Activated T-helper 1 cell treated with anti-CD3 and anti-CD28 coated beads, Interleukin-2, amount 50 U/mL, for 16 hours (primary cell): ENCODE measurements at regions not wholly inside any gene's neighbourhood (a gene's known extent, or its start where the extent isn't known, plus 50 kb on each side); places are given as distances from the start of the nearest gene placed in this dataset.
"Not testable (repeated sequence)": the region's sequence is repeated elsewhere in the genome, so short reads cannot be mapped to it uniquely, and the experiment has no call there.

Experiments
- DNase-seq, 2 donors: peaks; one replicate each; pipeline ENCODE4 v3.0.0-alpha.2; 2020; ENCODE audit warnings: low read depth in 1 of 2, low spot score in 1 of 2

- no peak for DNase-seq
Measured at GRCh38 chr9:135273008-135273407, 185.5 kb downstream of the OLFM1 start.

DNA sequence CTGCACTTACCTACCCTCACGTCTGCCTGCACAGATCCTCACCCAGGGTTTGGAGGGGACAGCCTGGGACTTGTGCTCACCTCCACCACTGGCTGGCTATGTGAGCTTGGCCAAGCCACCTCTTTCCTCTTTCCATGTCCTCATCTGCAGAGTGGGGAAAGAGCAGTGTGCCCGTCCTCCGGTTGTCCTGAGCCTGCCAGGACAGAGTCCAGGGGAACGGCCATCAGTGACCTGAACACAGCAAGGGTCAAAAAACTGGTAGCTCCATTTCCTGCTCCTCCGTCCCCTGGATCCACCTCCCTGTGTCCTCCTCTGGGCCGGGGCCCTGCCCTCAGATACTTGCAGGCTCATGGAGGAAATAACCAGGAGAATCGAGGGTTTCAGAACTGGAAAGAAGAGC, 187.7 kb downstream of the OLFM1 start:
- no peak for DNase-seq

DNA sequence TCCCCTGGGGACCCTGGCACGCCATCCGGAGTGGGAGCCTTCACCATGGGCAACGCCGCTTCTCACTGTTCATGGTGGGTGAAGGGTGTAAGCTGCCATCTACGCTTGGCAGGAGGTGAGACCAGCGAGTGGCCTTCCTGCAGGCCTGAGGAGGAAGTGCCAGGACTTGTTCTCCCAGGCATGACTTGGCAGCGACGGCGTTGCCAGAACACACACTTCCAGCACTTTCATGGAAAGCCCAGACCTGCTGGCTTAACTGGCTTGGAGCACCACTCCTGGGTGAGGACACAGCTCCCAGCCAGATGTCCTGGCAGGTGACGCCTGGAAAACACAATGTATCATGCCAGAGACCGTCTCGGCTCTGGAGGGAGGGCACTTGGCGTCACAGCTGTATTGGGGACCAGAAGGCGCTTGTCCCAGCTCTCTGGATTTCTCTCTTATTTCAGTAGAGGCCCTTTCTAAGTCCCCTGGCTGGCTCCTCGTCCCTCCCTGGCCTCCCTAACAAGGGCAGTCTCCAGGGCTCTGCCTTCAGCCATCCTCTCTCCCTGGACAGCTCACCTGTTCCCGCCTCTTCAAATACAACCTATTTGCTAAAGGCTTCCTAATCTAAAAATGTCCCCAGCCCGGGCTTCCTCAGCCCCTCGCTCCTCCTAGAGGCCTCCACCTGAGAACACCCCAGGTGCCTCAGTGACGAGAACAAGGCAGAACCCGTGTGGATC, 188.3 kb downstream of the OLFM1 start:
- DNase-seq: no peak

DNA sequence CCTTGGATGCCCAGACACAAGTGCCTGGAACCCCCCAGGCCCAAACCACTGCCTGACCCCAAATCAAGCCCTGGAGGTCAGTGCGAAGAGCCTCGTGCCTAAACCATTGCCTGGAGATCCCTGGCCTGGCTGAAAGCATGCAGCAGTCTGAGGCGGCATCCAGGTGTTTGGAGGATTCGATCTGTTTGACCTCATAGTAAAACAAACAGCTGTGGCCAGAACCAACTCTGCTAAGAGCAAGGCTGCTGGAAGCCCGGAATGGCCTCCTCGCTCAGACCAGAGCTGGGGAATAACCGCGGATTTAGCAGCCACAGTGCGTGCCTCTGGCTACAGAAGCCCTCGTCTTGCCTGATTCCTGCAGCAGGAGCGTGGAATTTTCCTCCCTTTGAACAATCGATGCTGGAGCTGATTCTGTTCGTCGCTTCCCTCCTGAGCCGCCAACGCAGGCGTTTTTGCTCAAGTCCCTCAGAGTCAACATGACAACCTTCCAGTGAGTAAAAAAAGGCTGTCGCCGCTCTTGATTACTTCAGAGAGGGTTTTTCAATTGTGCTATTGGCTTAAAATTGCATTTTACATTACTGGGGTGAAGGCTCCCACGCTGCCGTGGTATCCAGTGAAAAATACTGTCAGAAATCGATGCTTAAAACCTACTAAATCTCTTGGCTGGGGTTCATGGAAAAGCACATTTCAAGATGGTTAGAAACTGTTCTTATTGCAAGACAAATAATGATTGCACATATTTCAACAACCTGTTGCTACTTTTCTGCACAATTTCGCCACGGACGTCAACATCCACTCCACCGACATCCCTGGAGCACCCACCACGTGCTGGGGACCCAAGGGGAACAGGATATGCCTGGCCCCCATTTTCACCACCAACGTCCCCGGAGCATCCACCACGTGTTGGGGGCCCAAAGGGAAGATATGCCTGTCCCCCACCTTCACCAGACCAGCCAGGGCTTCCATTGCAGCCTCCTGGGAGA, 190.0 kb downstream of the OLFM1 start:
- no peak for DNase-seq

- DNase-seq: no peak
Measured at GRCh38 chr9:135278586-135278985, 191.1 kb downstream of the OLFM1 start.

GRCh38 chr9:135279385-135279784, 191.9 kb downstream of the OLFM1 start:
- no peak for DNase-seq

GRCh38 chr9:135279834-135280393, 192.4 kb downstream of the OLFM1 start:
- DNase-seq: no peak

- DNase-seq: no peak
Measured at GRCh38 chr9:135280666-135281065, 193.2 kb downstream of the OLFM1 start.

DNA sequence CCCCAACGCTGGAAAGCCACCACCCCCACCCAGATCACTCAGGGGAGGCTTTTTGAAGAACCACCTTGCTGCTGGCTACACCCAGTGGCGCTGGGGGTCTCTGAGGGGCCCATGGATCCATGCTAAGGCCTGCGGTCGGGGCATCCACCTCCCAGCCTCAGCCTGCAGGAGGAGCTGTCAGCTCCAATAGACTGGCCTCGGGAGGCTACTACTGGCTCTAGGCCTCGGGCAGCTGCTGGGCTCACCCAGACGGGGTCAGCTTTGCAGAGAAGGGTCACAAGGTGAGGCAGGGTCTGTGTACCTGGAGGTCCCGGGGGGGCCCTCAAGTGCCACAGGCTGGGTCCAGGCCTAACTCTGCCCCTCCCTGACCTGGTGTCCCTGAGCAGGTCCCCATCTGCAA, 193.7 kb downstream of the OLFM1 start:
- DNase-seq: no peak

- DNase-seq: no peak
Measured at GRCh38 chr9:135281791-135282737, 194.6 kb downstream of the OLFM1 start.

- DNase-seq: no peak
Measured at GRCh38 chr9:135282808-135283207, 195.3 kb downstream of the OLFM1 start.

GRCh38 chr9:135283671-135284070, 195.9 kb upstream of the PPP1R26 start:
- no peak for DNase-seq

- DNase-seq: no peak
Measured at GRCh38 chr9:135284386-135285134, 195.0 kb upstream of the PPP1R26 start.

DNA sequence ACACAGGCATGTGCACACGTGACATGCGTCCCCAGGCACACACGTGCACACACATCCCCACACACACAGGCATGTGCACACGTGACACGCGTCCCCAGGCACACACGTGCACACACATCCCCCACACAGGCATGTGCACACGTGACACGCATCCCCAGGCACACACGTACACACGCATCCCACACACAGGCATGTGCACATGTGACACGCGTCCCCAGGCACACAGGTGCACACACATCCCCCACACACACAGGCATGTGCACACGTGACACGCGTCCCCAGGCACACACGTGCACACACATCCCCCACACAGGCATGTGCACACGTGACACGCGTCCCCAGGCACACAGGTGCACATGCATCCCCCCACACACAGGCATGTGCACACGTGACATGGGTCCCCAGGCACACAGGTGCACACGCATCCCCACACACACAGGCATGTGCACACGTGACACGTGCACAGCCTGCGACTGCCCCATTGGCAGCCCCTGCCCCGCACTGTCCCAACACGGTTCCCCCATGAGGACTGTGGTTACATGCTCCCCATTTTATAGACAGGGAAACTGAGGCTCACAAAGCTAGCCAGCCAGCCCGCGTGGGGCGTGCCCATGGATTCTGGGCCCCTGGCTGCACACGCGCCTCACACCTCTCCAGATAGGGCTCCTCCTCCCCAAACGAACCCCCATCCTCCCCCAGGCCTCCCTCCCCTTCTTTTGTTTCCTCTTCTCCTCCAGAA, 193.2 kb upstream of the PPP1R26 start:
- not testable (repeated sequence) for DNase-seq

DNA sequence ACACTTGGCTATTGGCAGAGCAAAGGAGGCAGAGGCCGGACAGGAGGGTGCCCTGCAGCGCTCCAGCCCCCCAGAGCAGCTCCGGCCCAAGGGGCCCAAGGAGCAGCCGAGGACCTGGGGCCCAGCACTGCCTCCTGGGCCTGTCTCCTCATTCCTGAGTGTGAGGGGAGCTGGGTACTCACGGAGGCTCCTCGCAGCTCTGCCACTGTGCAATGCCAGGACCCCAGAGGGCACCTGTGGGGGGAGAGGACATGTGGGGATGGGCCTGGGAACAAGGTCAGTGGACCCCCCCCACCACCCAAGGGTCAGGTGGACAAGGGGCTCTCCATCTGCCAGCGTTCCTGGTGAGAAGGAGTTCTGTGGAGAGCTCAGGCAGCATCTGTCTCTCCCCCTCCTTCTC, 192.6 kb upstream of the PPP1R26 start:
- DNase-seq: no peak

GRCh38 chr9:135287627-135288026, 192.0 kb upstream of the PPP1R26 start:
- no peak for DNase-seq

- no peak for DNase-seq
Measured at GRCh38 chr9:135288054-135288453, 191.5 kb upstream of the PPP1R26 start.

DNA sequence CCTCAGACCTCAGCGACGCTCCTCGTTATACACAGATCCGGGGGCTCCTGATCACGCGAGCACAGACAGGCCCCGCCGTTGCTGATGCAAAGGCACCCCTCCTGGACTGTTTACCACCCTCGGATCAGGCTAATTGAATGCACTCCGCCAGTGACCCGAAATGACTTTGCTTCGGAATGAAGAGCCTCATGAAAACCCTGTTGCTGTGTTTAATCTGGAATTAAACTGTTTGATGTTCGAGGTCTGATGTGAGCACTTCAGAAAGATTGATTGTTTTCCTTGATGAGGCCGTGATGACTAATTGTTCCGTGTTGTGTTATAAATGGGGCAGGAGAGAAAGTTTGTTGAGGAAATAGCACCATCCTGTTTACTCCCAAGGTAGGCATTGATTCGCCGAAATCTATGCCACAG, 190.5 kb upstream of the PPP1R26 start:
- DNase-seq: no peak

DNA sequence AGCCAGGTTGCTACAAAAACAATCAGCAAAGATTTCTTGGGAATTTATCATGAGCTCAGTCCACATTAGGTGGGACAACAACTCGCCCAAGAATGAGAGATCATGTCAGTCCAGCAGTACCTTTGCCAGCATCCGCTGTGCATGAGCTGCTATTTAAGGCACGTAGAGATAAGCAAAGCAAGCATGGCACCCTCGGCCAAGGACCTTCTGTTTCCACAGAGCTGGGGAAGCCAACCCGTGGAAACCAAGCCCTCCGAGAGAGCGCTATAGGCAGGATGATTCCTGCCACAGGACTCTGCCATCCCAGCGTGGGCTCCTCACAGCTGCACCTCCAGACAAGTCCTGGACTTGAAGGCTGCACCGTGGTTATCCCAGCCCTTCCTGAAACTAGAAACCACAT, 189.5 kb upstream of the PPP1R26 start:
- no peak for DNase-seq
